Neural cell (in vitro differentiated cells): ENCODE measurements at regions not wholly inside any gene's neighbourhood (a gene's known extent, or its start where the extent isn't known, plus 50 kb on each side); places are given as distances from the start of the nearest gene placed in this dataset.

Experiments
- H2AFZ ChIP-seq: fragments of 200-600, 300-800 bp; sonication (generic), shearing (Covaris generic); 2 replicates; pipeline ENCODE4 v1.6.0; 2014; ENCODE audit warnings: low read depth, mild to moderate bottlenecking, antibody characterized with exemption, low read length, moderate library complexity
- H3F3A ChIP-seq: fragments of 200-600 bp; shearing (Covaris generic); 2 replicates; pipeline ENCODE4 v1.6.1; 2016; ENCODE audit warnings: mild to moderate bottlenecking, moderate library complexity, mixed read lengths, antibody characterized with exemption, low read length; ENCODE audit not compliant: insufficient read depth, poor library complexity, severe bottlenecking
- H3K27ac ChIP-seq: fragments of 200-600, 300-800 bp; sonication (generic), shearing (Covaris generic); 2 replicates; pipeline ENCODE4 v1.5.1; 2014; ENCODE audit warnings: mild to moderate bottlenecking, low read length, moderate library complexity
- H3K27me3 ChIP-seq: fragments of 300-800, 200-600 bp; sonication (generic), shearing (Covaris generic); 2 replicates; pipeline ENCODE4 v1.6.0; 2014; ENCODE audit warnings: mild to moderate bottlenecking, low read depth, low read length, moderate library complexity; ENCODE audit not compliant: insufficient read depth
- H3K36me3 ChIP-seq: fragments of 300-800, 200-600 bp; sonication (generic), shearing (Covaris generic); 2 replicates; pipeline ENCODE4 v1.5.1; 2014; ENCODE audit warnings: mild to moderate bottlenecking, antibody characterized with exemption, low read length, moderate library complexity; ENCODE audit not compliant: insufficient read depth
- H3K4me2 ChIP-seq: fragments of 300-800, 200-600 bp; sonication (generic), shearing (Covaris generic); 2 replicates; pipeline ENCODE4 v1.6.0; 2014; ENCODE audit warnings: mild to moderate bottlenecking, low read length
- H3K4me3 ChIP-seq: fragments of 300-800, 200-600 bp; sonication (generic), shearing (Covaris generic); 2 replicates; pipeline ENCODE4 v1.5.1; 2014; ENCODE audit warnings: mild to moderate bottlenecking, low read length, moderate library complexity
- H3K79me2 ChIP-seq: fragments of 200-600 bp; shearing (Covaris generic); replicated peaks from 2 replicates; pipeline ENCODE4 v1.6.0; 2014; ENCODE audit warnings: mild to moderate bottlenecking, low read length, moderate library complexity; ENCODE audit not compliant: insufficient read depth
- H3K9ac ChIP-seq: fragments of 300-800, 200-600 bp; sonication (generic), shearing (Covaris generic); 2 replicates; pipeline ENCODE4 v1.6.1; 2016; ENCODE audit warnings: mild to moderate bottlenecking, low read length, mixed read lengths
- H3K9me2 ChIP-seq: fragments of 200-600 bp; shearing (Covaris generic); 2 replicates; pipeline ENCODE4 v1.6.1; 2016; ENCODE audit warnings: mild to moderate bottlenecking, low read length, mixed read lengths; ENCODE audit not compliant: insufficient read depth
- H3K9me3 ChIP-seq: fragments of 200-600, 300-800 bp; sonication (generic), shearing (Covaris generic); 2 replicates; pipeline ENCODE4 v1.6.1; 2016; ENCODE audit warnings: mild to moderate bottlenecking, mixed run types, low read length, moderate library complexity, mixed read lengths
- H4K20me1 ChIP-seq: fragments of 200-600 bp; shearing (Covaris generic); 2 replicates; pipeline ENCODE4 v1.6.1; 2016; ENCODE audit warnings: mild to moderate bottlenecking, mixed run types; ENCODE audit not compliant: insufficient read depth
- CTCF ChIP-seq: fragments of 450-650 bp; IDR thresholded peaks from 2 replicates; pipeline ENCODE4 v1.5.1; 2014; ENCODE audit warnings: antibody characterized with exemption, mild to moderate bottlenecking, moderate library complexity; ENCODE audit not compliant: poor library complexity, severe bottlenecking
- EP300 ChIP-seq: fragments of 450-650 bp; conservative IDR thresholded peaks from 2 replicates; pipeline ENCODE4 v1.6.1; 2014; ENCODE audit warnings: antibody characterized with exemption, mild to moderate bottlenecking, moderate library complexity; ENCODE audit not compliant: poor library complexity, severe bottlenecking
- EZH2 ChIP-seq: fragments of 200-600, 300-800 bp; shearing (Covaris generic), sonication (generic); IDR thresholded peaks from 2 replicates; pipeline ENCODE4 v1.6.1; 2014; ENCODE audit warnings: antibody characterized with exemption, low read length, borderline replicate concordance, mild to moderate bottlenecking; ENCODE audit not compliant: insufficient read depth, poor library complexity, severe bottlenecking
- MXI1 ChIP-seq: fragments of 450-650 bp; conservative IDR thresholded peaks from 2 replicates; pipeline ENCODE4 v1.6.1; 2014; ENCODE audit warnings: antibody characterized with exemption, mild to moderate bottlenecking; ENCODE audit not compliant: poor library complexity, severe bottlenecking
- POLR2AphosphoS5 ChIP-seq: IDR thresholded peaks from 2 replicates; pipeline ENCODE4 v1.6.1; 2012
- RAD21 ChIP-seq: fragments of 450-650 bp; conservative IDR thresholded peaks from 2 replicates; pipeline ENCODE4 v1.6.1; 2014; ENCODE audit warnings: antibody characterized with exemption, mild to moderate bottlenecking, moderate library complexity
- REST ChIP-seq: IDR thresholded peaks from 2 replicates; pipeline ENCODE4 v1.6.1; 2012; ENCODE audit warnings: borderline replicate concordance
- SMC3 ChIP-seq: fragments of 450-650 bp; conservative IDR thresholded peaks from 2 replicates; pipeline ENCODE4 v1.6.1; 2014; ENCODE audit warnings: antibody characterized with exemption, mild to moderate bottlenecking, moderate library complexity; ENCODE audit not compliant: poor library complexity
- TAF1 ChIP-seq: IDR thresholded peaks from 2 replicates; pipeline ENCODE4 v1.6.1; 2012; ENCODE audit warnings: low read depth

GRCh38 chr5:58357799-58358500 lies 101.9 kb downstream of the PLK2 start:
- Histone ChIP-seq H3K27ac (no peak overlapping the region), H3F3A (no peaks in the 10 kb centered on the region), H2AFZ (no peak overlapping the region), H3K4me3 (no peak overlapping the region), H3K79me2 (no peaks in the 10 kb centered on the region), H3K4me2 (no peak overlapping the region), H3K9me2 (no peaks in the 10 kb centered on the region), H4K20me1 (no peaks in the 10 kb centered on the region), H3K27me3 (no peaks in the 10 kb centered on the region), H3K9ac (no peak overlapping the region), H3K36me3 (no peaks in the 10 kb centered on the region), H3K9me3 (no peaks in the 10 kb centered on the region)
- TF ChIP-seq SMC3 = no peak
- TF ChIP-seq EP300 = no peak
- TF ChIP-seq REST = no peak
- no peak for TF ChIP-seq CTCF
- TF ChIP-seq TAF1 = no peak
- TF ChIP-seq POLR2AphosphoS5 = no peak

GRCh38 chr5:58357121-58357520 lies 102.8 kb downstream of the PLK2 start:
- Histone ChIP-seq H3K9ac (no peak overlapping the region), H3K79me2 (no peaks in the 10 kb centered on the region), H3K4me3 (no peak overlapping the region), H3K36me3 (no peaks in the 10 kb centered on the region), H3K27ac (no peak overlapping the region), H2AFZ (no peak overlapping the region), H3K9me3 (no peaks in the 10 kb centered on the region), H3K27me3 (no peaks in the 10 kb centered on the region), H4K20me1 (no peaks in the 10 kb centered on the region), H3K4me2 (no peak overlapping the region), H3F3A (no peaks in the 10 kb centered on the region), H3K9me2 (no peaks in the 10 kb centered on the region)
- TF ChIP-seq MXI1 (no peak), EP300 (no peak), SMC3 (no peak), CTCF (no peak), EZH2 (no peak), POLR2AphosphoS5 (no peak), RAD21 (no peak), TAF1 (no peak), REST (no peak)
